Ascending aorta (tissue), 2 donors: ENCODE measurements at regions not wholly inside any gene's neighbourhood (a gene's known extent, or its start where the extent isn't known, plus 50 kb on each side); places are given as distances from the start of the nearest gene placed in this dataset.

ENCODE experiments used
- DNase-seq, 2 donors: peaks; one replicate each; pipeline ENCODE4 v3.0.0-alpha.2; 2019; ENCODE audit warnings: low spot score in 2 of 2
- H3K27ac ChIP-seq, 2 donors: fragments of 200-600 bp; sonication (generic); one replicate each; pipeline ENCODE4 v1.5.1; 2016 to 2017; ENCODE audit warnings: mild to moderate bottlenecking in 1 of 2
- H3K27me3 ChIP-seq: fragments of 200-600 bp; sonication (generic); one replicate; pipeline ENCODE4 v1.5.1; 2017
- H3K36me3 ChIP-seq, 2 donors: fragments of 200-600 bp; sonication (generic); one replicate each; pipeline ENCODE4 v1.5.1; 2016
- H3K4me1 ChIP-seq, 2 donors: fragments of 200-600 bp; sonication (generic); one replicate each; pipeline ENCODE4 v1.5.1; 2016 to 2017; ENCODE audit warnings: mild to moderate bottlenecking in 1 of 2
- H3K4me3 ChIP-seq, 2 donors: fragments of 200-600 bp; sonication (generic); one replicate each; pipeline ENCODE4 v1.5.1; 2016 to 2017; ENCODE audit warnings: mild to moderate bottlenecking in 1 of 2
- H3K9me3 ChIP-seq, 2 donors: fragments of 200-600 bp; sonication (generic); one replicate each; pipeline ENCODE4 v1.5.1; 2016
- intact Hi-C: fragments of 100-400 bp; cut with DNase I; formaldehyde crosslinking; loops from one replicate; pipeline ENCODE4 v1.15.1; 2023
- TF ChIP-seq, protein P1 (sequence below), 3 experiments: fragments of 200-600 bp in 2 of 3; fragments of 450-650 bp in 1 of 3; sonication (generic) in 2 of 3; IDR thresholded peaks; one replicate each; pipeline ENCODE4 v1.5.1; 2016 to 2019; ENCODE audit warnings: antibody characterized with exemption in 3 of 3, mild to moderate bottlenecking in 1 of 3, moderate library complexity in 1 of 3

DNA sequence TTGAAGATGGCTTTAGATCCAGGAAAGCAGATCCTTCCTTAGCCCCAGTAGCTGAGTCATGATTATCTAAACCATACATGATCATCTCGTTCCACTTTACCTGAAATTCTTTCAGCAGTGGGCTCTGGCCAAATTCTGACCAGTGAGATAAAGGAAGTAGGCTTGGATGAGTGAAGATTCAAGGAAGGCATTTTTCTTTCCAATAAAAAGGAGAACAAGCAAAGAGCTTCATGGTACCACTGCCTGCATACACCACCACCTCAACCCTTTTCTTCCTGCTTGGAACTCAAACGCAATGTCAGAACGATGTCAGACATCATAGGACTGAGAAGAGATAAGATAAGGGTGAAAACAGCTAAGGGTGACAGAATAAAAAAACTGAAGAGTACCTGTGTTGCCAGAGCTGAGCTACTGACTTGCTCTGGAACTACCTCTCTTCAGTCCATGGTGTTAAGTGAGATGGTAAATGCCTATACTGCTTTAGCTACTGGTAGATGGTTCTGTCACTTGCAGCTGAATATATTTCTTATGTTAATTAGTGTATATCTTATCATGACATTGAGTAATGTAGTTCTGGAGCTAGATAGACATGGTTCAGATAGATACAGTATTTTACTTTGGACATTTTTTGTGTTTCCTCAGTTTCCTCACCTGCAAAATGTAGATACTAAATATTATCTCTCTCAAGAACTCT lies 58.7 kb upstream of the ACVR1 start:
- Histone ChIP-seq H3K27me3 (no peaks in the 10 kb centered on the region), H3K9me3 (no peaks in the 10 kb centered on the region), H3K36me3 (no peaks in the 10 kb centered on the region), H3K4me3 (no peak overlapping the region), H3K27ac (no peak overlapping the region), H3K4me1 (no peaks in the 10 kb centered on the region)
- TF ChIP-seq, protein P1, sequence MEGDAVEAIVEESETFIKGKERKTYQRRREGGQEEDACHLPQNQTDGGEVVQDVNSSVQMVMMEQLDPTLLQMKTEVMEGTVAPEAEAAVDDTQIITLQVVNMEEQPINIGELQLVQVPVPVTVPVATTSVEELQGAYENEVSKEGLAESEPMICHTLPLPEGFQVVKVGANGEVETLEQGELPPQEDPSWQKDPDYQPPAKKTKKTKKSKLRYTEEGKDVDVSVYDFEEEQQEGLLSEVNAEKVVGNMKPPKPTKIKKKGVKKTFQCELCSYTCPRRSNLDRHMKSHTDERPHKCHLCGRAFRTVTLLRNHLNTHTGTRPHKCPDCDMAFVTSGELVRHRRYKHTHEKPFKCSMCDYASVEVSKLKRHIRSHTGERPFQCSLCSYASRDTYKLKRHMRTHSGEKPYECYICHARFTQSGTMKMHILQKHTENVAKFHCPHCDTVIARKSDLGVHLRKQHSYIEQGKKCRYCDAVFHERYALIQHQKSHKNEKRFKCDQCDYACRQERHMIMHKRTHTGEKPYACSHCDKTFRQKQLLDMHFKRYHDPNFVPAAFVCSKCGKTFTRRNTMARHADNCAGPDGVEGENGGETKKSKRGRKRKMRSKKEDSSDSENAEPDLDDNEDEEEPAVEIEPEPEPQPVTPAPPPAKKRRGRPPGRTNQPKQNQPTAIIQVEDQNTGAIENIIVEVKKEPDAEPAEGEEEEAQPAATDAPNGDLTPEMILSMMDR (IDR thresholded peaks at IDR 0.05), result no peak
- no peak for DNase-seq
- intact Hi-C loops, result no loop called here

DNA sequence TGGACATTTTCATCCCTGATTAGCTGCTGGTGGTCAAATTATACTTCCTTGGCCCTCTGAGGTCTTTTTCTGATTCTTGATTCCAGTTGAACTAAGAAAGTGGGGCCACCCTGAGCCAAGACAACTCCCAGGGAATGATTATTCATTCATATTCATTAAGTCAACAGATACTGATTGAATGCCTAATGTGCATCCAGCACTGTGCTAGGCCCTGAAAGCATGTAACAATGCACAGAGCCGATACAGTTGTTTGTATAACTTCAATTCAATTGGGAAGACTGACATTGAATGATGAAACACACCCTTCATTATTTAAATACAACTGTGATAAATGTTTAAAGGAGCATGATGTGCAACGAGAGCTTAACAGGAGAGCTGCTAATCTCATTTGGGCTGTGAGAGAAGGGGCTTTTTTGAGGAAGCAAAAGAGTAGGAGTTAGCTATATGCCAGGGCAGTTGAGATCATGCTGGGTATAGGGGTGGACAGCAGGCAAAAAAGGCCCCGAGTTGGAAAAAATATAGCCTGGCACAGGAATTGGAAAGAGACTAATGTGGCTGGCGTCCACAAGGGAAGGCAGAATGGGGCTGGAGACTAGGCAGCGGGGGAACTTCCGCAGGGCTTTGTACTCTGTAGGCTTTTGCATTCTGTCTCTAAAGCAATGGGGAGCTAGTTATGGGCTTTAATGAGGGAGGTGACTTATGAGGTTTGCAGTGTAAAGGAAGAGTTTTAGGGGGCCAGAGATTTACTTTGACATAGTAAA lies 57.2 kb upstream of the ACVR1 start:
- intact Hi-C loops, result no loop called here
- Histone ChIP-seq H3K4me1 (no peaks in the 10 kb centered on the region), H3K36me3 (no peaks in the 10 kb centered on the region), H3K9me3 (no peaks in the 10 kb centered on the region), H3K27ac (no peak overlapping the region), H3K4me3 (no peak overlapping the region), H3K27me3 (no peaks in the 10 kb centered on the region)
- TF ChIP-seq, protein P1 (IDR thresholded peaks at IDR 0.05), result no peak
- no peak for DNase-seq

GRCh38 chr2:157932480-157933159 lies 56.5 kb upstream of the ACVR1 start:
- H3K27me3 ChIP-seq, result no peaks in the 10 kb centered on the region
- no peaks in the 10 kb centered on the region for H3K9me3 ChIP-seq
- no peak overlapping the region for H3K4me3 ChIP-seq
- H3K36me3 ChIP-seq, result no peaks in the 10 kb centered on the region
- TF ChIP-seq, protein P1 (IDR thresholded peaks at IDR 0.05), result no peak
- no peak overlapping the region for H3K27ac ChIP-seq
- H3K4me1 ChIP-seq, result no peaks in the 10 kb centered on the region
- intact Hi-C loops, result no loop called here
- no peak for DNase-seq

GRCh38 chr2:157931542-157931941 lies 55.4 kb upstream of the ACVR1 start:
- Histone ChIP-seq H3K4me1 (no peaks in the 10 kb centered on the region), H3K27me3 (no peaks in the 10 kb centered on the region), H3K27ac (no peak overlapping the region), H3K9me3 (no peaks in the 10 kb centered on the region), H3K36me3 (no peaks in the 10 kb centered on the region), H3K4me3 (no peak overlapping the region)
- TF ChIP-seq, protein P1 (IDR thresholded peaks at IDR 0.05), result no peak
- no peak for DNase-seq
- intact Hi-C loops, result no loop called here

- DNase-seq, result no peak
- H3K27ac ChIP-seq, result no peak overlapping the region
- no peaks in the 10 kb centered on the region for H3K9me3 ChIP-seq
- no peaks in the 10 kb centered on the region for H3K27me3 ChIP-seq
- intact Hi-C loops, result no loop called here
- TF ChIP-seq, protein P1 (IDR thresholded peaks at IDR 0.05), result no peak
- no peaks in the 10 kb centered on the region for H3K4me1 ChIP-seq
- no peak overlapping the region for H3K4me3 ChIP-seq
- H3K36me3 ChIP-seq, result no peaks in the 10 kb centered on the region
These were observed 54.6 kb upstream of the ACVR1 start for GRCh38 chr2:157930728-157931127.
